Liver (tissue), 8 donors: ENCODE measurements at regions not wholly inside any gene's neighbourhood (a gene's known extent, or its start where the extent isn't known, plus 50 kb on each side); places are given as distances from the start of the nearest gene placed in this dataset.

Experiments
- DNase-seq: peaks from one replicate; pipeline ENCODE4 v3.0.0-alpha.2; 2017; ENCODE audit warnings: low spot score
- H3K27ac ChIP-seq, 2 donors: one replicate each; pipeline ENCODE4 v1.7.0; 2013; ENCODE audit warnings: inconsistent platforms in 2 of 2, low read length in 2 of 2, control low read depth in 1 of 2, low read depth in 1 of 2, mild to moderate bottlenecking in 1 of 2
- H3K27me3 ChIP-seq, 4 donors: one replicate each; pipeline versions ENCODE4 v1.6.1 to v1.7.0; 2013; ENCODE audit warnings: low read length in 3 of 4, inconsistent platforms in 1 of 4, mild to moderate bottlenecking in 1 of 4, moderate library complexity in 1 of 4; ENCODE audit not compliant: control insufficient read depth in 4 of 4, insufficient read depth in 4 of 4
- H3K36me3 ChIP-seq, 4 donors: one replicate each; pipeline versions ENCODE4 v1.6.1 to v1.7.0; 2013; ENCODE audit warnings: low read length in 3 of 4, mild to moderate bottlenecking in 3 of 4, low read depth in 1 of 4, moderate library complexity in 1 of 4; ENCODE audit not compliant: control insufficient read depth in 4 of 4, insufficient read depth in 3 of 4
- H3K4me1 ChIP-seq, 4 donors: one replicate each; pipeline versions ENCODE4 v1.6.1 to v1.7.0; 2013; ENCODE audit warnings: low read length in 3 of 4, mild to moderate bottlenecking in 3 of 4, moderate library complexity in 1 of 4; ENCODE audit not compliant: control insufficient read depth in 4 of 4, insufficient read depth in 4 of 4
- H3K4me3 ChIP-seq, 3 donors: one replicate each; pipeline versions ENCODE4 v1.6.1 to v1.7.0; 2013; ENCODE audit warnings: low read length in 3 of 3, control low read depth in 1 of 3, low read depth in 1 of 3, mild to moderate bottlenecking in 1 of 3
- H3K9ac ChIP-seq, 2 donors: one replicate each; pipeline ENCODE4 v1.7.0; 2013; ENCODE audit warnings: low read length in 2 of 2, mild to moderate bottlenecking in 2 of 2, moderate library complexity in 2 of 2, control low read depth in 1 of 2, low read depth in 1 of 2
- H3K9me3 ChIP-seq, 4 donors: one replicate each; pipeline versions ENCODE4 v1.6.1 to v1.7.0; 2013; ENCODE audit warnings: low read length in 3 of 4; ENCODE audit not compliant: control insufficient read depth in 4 of 4
- CTCF ChIP-seq: fragments of 150-350 bp; IDR thresholded peaks from 2 replicates; pipeline ENCODE4 v1.5.1; 2017; ENCODE audit warnings: improper control_type of control experiment, low read depth, low read length; ENCODE audit not compliant: missing input control
- GABPA ChIP-seq, 2 donors: IDR thresholded peaks in 1 of 2; conservative IDR thresholded peaks in 1 of 2; 2 replicates each; pipeline ENCODE4 v1.6.1; 2016; ENCODE audit warnings: antibody characterized with exemption in 2 of 2, mild to moderate bottlenecking in 1 of 2, moderate library complexity in 1 of 2
- HNF4G ChIP-seq: IDR thresholded peaks from 2 replicates; pipeline ENCODE4 v1.6.1; 2016; ENCODE audit warnings: antibody characterized with exemption
- NR2F2 ChIP-seq: IDR thresholded peaks from 2 replicates; pipeline ENCODE4 v1.6.1; 2016; ENCODE audit warnings: antibody characterized with exemption
- RAD21 ChIP-seq, 2 donors: IDR thresholded peaks; 2 replicates each; pipeline ENCODE4 v1.6.1; 2016; ENCODE audit warnings: antibody characterized with exemption in 2 of 2, mild to moderate bottlenecking in 2 of 2
- SP1 ChIP-seq: IDR thresholded peaks from 2 replicates; pipeline ENCODE4 v1.6.1; 2018; ENCODE audit warnings: antibody characterized with exemption, mild to moderate bottlenecking
- YY1 ChIP-seq: IDR thresholded peaks from 2 replicates; pipeline ENCODE4 v1.6.1; 2016; ENCODE audit warnings: antibody characterized with exemption, mild to moderate bottlenecking
- WGBS: extraction: QIAGEN DNeasy Blood & Tissue Kit; methylation state at CpG from one replicate; pipeline ENCODE4 v1.1.7; 2013; 5-methylcytosine and 5-hydroxymethylcytosine counted together
- TF ChIP-seq, protein P1 (sequence below): IDR thresholded peaks from 2 replicates; pipeline ENCODE4 v1.6.1; 2016; ENCODE audit warnings: antibody characterized with exemption
- TF ChIP-seq, protein P2 (sequence below): IDR thresholded peaks from 2 replicates; pipeline ENCODE4 v1.6.1; 2016; ENCODE audit warnings: antibody characterized with exemption, mild to moderate bottlenecking
- donor health status: healthy.
- donor health status: healthy.
- donor health status: healthy.
- donor health status: healthy.
- donor health status: healthy.

- Histone ChIP-seq H3K4me1 (peaks cover 2 to 17% (median 10%) of the 10 kb centered on the region in 4 donors), H3K9me3 (no peaks in the 10 kb centered on the region), H3K4me3 (no peak overlapping the region), H3K9ac (no peak overlapping the region), H3K27me3 (no peaks in the 10 kb centered on the region), H3K36me3 (no peaks in the 10 kb centered on the region), H3K27ac (no peak overlapping the region)
- 19% methylated on average over 1 of the region's 1 CpG for WGBS
- TF ChIP-seq, protein P1, sequence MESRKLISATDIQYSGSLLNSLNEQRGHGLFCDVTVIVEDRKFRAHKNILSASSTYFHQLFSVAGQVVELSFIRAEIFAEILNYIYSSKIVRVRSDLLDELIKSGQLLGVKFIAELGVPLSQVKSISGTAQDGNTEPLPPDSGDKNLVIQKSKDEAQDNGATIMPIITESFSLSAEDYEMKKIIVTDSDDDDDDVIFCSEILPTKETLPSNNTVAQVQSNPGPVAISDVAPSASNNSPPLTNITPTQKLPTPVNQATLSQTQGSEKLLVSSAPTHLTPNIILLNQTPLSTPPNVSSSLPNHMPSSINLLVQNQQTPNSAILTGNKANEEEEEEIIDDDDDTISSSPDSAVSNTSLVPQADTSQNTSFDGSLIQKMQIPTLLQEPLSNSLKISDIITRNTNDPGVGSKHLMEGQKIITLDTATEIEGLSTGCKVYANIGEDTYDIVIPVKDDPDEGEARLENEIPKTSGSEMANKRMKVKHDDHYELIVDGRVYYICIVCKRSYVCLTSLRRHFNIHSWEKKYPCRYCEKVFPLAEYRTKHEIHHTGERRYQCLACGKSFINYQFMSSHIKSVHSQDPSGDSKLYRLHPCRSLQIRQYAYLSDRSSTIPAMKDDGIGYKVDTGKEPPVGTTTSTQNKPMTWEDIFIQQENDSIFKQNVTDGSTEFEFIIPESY = peak; percentile 9
- peak; percentile 79 for TF ChIP-seq CTCF
- no peak for TF ChIP-seq HNF4G
- TF ChIP-seq GABPA (IDR thresholded peaks at IDR 0.05 in 1 of 2, conservative IDR thresholded peaks at IDR 0.05 in 1 of 2) = peak in 1 of 2 donors; percentile 30
- TF ChIP-seq SP1 = no peak
- peak; percentile 86 to 89 for TF ChIP-seq RAD21 (IDR thresholded peaks at IDR 0.05)
- DNase-seq = peak; percentile 71
Observed at GRCh38 chr11:8813658-8814057, 97.3 kb upstream of the AKIP1 start.

DNA sequence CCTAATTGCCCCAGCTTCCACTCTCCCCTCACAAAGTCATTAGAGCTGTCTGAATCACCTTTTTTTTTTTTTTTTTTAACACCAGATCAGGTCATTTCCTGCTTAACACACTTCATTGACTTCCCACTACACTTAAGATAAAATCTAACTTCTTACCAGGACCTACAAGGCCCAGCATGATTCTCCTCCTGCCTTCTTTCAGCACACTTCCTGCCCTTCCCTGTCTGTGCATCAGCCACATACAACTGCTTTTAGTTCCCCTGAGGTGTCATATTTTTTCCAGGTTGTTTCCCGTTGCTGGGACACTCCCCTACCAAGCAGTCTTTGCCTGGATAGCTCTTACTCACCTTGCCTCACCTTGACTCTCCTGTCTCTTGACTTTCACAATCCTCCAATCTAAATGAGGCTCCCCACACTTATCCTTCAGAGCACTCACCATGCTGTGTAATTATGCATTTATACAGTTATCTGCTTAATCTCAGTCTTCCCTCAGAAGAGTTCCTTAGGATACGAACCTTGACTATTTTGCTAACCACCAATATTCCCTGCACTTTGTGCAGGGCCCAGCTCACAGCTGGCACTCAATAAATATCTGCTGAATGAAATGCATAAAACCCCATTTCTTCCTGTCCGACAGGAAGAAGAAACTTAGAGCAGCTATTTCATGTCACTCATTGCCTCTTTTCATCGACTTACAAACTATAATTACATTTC lies 96.6 kb upstream of the AKIP1 start:
- Histone ChIP-seq H3K27ac (no peak overlapping the region), H3K4me3 (no peak overlapping the region), H3K4me1 (peaks cover 2 to 17% (median 10%) of the 10 kb centered on the region in 4 donors), H3K36me3 (no peaks in the 10 kb centered on the region), H3K27me3 (no peaks in the 10 kb centered on the region), H3K9ac (no peak overlapping the region), H3K9me3 (no peaks in the 10 kb centered on the region)
- 69% methylated on average over 4 of the region's 4 CpGs for WGBS
- TF ChIP-seq GABPA (IDR thresholded peaks at IDR 0.05 in 1 of 2, conservative IDR thresholded peaks at IDR 0.05 in 1 of 2) (no peak), HNF4G (no peak)
- TF ChIP-seq, protein P2, sequence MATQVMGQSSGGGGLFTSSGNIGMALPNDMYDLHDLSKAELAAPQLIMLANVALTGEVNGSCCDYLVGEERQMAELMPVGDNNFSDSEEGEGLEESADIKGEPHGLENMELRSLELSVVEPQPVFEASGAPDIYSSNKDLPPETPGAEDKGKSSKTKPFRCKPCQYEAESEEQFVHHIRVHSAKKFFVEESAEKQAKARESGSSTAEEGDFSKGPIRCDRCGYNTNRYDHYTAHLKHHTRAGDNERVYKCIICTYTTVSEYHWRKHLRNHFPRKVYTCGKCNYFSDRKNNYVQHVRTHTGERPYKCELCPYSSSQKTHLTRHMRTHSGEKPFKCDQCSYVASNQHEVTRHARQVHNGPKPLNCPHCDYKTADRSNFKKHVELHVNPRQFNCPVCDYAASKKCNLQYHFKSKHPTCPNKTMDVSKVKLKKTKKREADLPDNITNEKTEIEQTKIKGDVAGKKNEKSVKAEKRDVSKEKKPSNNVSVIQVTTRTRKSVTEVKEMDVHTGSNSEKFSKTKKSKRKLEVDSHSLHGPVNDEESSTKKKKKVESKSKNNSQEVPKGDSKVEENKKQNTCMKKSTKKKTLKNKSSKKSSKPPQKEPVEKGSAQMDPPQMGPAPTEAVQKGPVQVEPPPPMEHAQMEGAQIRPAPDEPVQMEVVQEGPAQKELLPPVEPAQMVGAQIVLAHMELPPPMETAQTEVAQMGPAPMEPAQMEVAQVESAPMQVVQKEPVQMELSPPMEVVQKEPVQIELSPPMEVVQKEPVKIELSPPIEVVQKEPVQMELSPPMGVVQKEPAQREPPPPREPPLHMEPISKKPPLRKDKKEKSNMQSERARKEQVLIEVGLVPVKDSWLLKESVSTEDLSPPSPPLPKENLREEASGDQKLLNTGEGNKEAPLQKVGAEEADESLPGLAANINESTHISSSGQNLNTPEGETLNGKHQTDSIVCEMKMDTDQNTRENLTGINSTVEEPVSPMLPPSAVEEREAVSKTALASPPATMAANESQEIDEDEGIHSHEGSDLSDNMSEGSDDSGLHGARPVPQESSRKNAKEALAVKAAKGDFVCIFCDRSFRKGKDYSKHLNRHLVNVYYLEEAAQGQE = no peak
- DNase-seq = no peak

GRCh38 chr11:8814923-8815240 lies 96.1 kb upstream of the AKIP1 start:
- Histone ChIP-seq H3K36me3 (no peaks in the 10 kb centered on the region), H3K9ac (no peak overlapping the region), H3K9me3 (no peaks in the 10 kb centered on the region), H3K27ac (no peak overlapping the region), H3K4me1 (peaks cover 2 to 17% (median 9%) of the 10 kb centered on the region in 4 donors), H3K4me3 (no peak overlapping the region), H3K27me3 (no peaks in the 10 kb centered on the region)
- no peak for DNase-seq
- WGBS = 75% methylated on average over 2 of the region's 2 CpGs
- TF ChIP-seq YY1 (no peak), NR2F2 (no peak), CTCF (no peak)
